ENCODE measurements at regions not wholly inside any gene's neighbourhood (a gene's known extent, or its start where the extent isn't known, plus 50 kb on each side); places are given as distances from the start of the nearest gene placed in this dataset.

DNA sequence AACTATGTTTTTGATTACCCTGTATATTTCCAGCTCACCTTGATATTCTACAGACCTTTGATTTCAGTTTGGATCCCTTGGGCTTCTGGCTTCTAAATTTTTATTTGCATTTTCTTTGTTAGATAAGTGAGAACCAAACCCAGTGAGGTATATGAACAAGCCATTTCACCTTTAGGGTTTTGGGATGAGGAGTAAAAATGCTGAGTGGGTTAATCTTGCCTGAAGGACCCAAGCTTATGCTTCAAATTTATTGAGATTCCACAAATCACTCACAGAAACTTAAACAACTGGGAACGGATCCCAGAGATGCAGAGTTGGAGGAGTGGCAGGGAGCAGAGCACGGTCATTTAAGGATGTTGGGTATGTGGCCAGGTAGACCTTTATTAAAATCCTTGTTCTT is 263.3 kb upstream of the BMP2 start:
- Histone ChIP-seq H3K4me1 (no peaks in the 10 kb centered on the region), H3K36me3 (no peaks in the 10 kb centered on the region), H3K27ac (no peak overlapping the region), H3K4me3 (no peak overlapping the region), H3K9me3 (no peaks in the 10 kb centered on the region), H3K27me3 (no peaks in the 10 kb centered on the region)
- TF ChIP-seq POLR2A (IDR thresholded peaks at IDR 0.05) (no peak), POLR2AphosphoS5 (IDR thresholded peaks at IDR 0.05) (no peak), EP300 (IDR thresholded peaks at IDR 0.05) (no peak)
- TF ChIP-seq, protein P1, sequence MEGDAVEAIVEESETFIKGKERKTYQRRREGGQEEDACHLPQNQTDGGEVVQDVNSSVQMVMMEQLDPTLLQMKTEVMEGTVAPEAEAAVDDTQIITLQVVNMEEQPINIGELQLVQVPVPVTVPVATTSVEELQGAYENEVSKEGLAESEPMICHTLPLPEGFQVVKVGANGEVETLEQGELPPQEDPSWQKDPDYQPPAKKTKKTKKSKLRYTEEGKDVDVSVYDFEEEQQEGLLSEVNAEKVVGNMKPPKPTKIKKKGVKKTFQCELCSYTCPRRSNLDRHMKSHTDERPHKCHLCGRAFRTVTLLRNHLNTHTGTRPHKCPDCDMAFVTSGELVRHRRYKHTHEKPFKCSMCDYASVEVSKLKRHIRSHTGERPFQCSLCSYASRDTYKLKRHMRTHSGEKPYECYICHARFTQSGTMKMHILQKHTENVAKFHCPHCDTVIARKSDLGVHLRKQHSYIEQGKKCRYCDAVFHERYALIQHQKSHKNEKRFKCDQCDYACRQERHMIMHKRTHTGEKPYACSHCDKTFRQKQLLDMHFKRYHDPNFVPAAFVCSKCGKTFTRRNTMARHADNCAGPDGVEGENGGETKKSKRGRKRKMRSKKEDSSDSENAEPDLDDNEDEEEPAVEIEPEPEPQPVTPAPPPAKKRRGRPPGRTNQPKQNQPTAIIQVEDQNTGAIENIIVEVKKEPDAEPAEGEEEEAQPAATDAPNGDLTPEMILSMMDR (IDR thresholded peaks at IDR 0.05): no peak
- WGBS: 38% methylated on average over 2 of the region's 2 CpGs
- no peak for DNase-seq (ENCODE audit: low spot score in 2 of 2)

GRCh38 chr20:6502999-6503398 is 264.5 kb upstream of the BMP2 start:
- Histone ChIP-seq H3K36me3 (no peaks in the 10 kb centered on the region), H3K27ac (no peak overlapping the region), H3K4me1 (no peaks in the 10 kb centered on the region), H3K27me3 (no peaks in the 10 kb centered on the region), H3K4me3 (no peak overlapping the region), H3K9me3 (no peaks in the 10 kb centered on the region)
- 84% methylated on average over 2 of the region's 2 CpGs for whole genome bisulfite sequencing
- no peak for DNase-seq (ENCODE audit: low spot score in 2 of 2)
- TF ChIP-seq EP300 (IDR thresholded peaks at IDR 0.05): no peak
- TF ChIP-seq POLR2AphosphoS5 (IDR thresholded peaks at IDR 0.05): no peak
- TF ChIP-seq, protein P1 (IDR thresholded peaks at IDR 0.05): no peak
- no peak for TF ChIP-seq POLR2A (IDR thresholded peaks at IDR 0.05)

DNA sequence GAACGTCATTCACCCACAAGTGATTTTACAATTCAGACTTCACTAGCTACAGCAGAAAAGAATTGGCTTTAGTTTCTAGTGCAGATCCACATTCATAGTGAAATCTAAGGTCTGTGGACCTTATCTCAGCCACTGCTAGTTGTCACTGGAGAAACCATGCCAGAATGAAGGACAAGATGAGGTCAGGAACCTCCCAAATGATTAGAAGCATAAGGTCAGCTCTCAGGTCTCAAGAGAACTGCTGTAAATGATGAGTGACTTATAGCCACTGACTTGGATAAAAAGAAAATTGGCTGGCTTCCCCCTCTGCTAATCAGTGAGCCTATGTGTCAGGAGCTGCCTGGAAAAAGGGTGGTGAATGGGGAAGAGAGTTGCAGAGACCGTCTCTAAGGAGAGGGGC is 265.3 kb upstream of the BMP2 start:
- no peaks in the 10 kb centered on the region for H3K36me3 ChIP-seq
- H3K4me3 ChIP-seq: no peak overlapping the region
- TF ChIP-seq, protein P1 (IDR thresholded peaks at IDR 0.05): no peak
- TF ChIP-seq POLR2AphosphoS5 (IDR thresholded peaks at IDR 0.05) (no peak), POLR2A (IDR thresholded peaks at IDR 0.05) (no peak), EP300 (IDR thresholded peaks at IDR 0.05) (no peak)
- no peak overlapping the region for H3K27ac ChIP-seq
- no peaks in the 10 kb centered on the region for H3K9me3 ChIP-seq
- no peaks in the 10 kb centered on the region for H3K27me3 ChIP-seq
- no peaks in the 10 kb centered on the region for H3K4me1 ChIP-seq
- 74% methylated on average over 2 of the region's 2 CpGs for WGBS
- no peak for DNase-seq (ENCODE audit: low spot score in 2 of 2)

DNA sequence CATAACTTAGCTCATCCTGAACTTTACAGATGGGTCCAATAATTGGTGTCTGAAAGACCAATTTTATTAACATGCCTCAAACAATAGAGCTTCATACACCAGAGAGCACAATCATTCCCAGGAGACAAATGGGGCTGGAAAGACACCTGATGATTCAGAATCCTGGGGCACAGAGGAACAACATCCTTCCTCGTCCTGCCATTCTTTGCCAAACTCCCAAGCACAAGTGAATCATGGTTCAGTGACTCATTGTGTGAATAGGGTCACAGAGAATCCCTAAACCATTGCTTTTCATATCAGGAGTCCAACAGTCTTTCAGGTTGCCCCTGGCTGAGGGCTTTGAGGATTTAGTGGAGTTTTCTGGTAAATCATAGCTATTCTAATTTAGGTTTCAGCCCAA is 266.4 kb upstream of the BMP2 start:
- Histone ChIP-seq H3K4me1 (no peaks in the 10 kb centered on the region), H3K36me3 (no peaks in the 10 kb centered on the region), H3K4me3 (no peak overlapping the region), H3K27ac (no peak overlapping the region), H3K27me3 (no peaks in the 10 kb centered on the region), H3K9me3 (no peaks in the 10 kb centered on the region)
- TF ChIP-seq, protein P1 (IDR thresholded peaks at IDR 0.05): no peak
- TF ChIP-seq EP300 (IDR thresholded peaks at IDR 0.05) (no peak), POLR2AphosphoS5 (IDR thresholded peaks at IDR 0.05) (no peak), POLR2A (IDR thresholded peaks at IDR 0.05) (no peak)
- WGBS: 22% methylated on average over 1 of the region's 1 CpG
- no peak for DNase-seq (ENCODE audit: low spot score in 2 of 2)

- H3K4me3 ChIP-seq: no peak overlapping the region
- no peak for DNase-seq (ENCODE audit: low spot score in 2 of 2)
- H3K36me3 ChIP-seq: no peaks in the 10 kb centered on the region
- H3K9me3 ChIP-seq: no peaks in the 10 kb centered on the region
- TF ChIP-seq, protein P1 (IDR thresholded peaks at IDR 0.05): no peak
- no peak for TF ChIP-seq POLR2A (IDR thresholded peaks at IDR 0.05)
- no peak for TF ChIP-seq POLR2AphosphoS5 (IDR thresholded peaks at IDR 0.05)
- TF ChIP-seq EP300 (IDR thresholded peaks at IDR 0.05): no peak
- no peaks in the 10 kb centered on the region for H3K27me3 ChIP-seq
- no peak overlapping the region for H3K27ac ChIP-seq
- no peaks in the 10 kb centered on the region for H3K4me1 ChIP-seq
These were observed 267.9 kb upstream of the BMP2 start for GRCh38 chr20:6499566-6499965.

Measured in suprapubic skin (tissue), 4 donors.